H1 (cell line): ENCODE measurements at regions not wholly inside any gene's neighbourhood (a gene's known extent, or its start where the extent isn't known, plus 50 kb on each side); places are given as distances from the start of the nearest gene placed in this dataset.

ENCODE experiments used
- CTCF ChIA-PET: fragments of 300-600 bp; sonication (Branson Sonifier 250); formaldehyde crosslinking; loops from one replicate; lab custom pipeline; 2021; ENCODE audit not compliant: partially characterized antibody; lab: Charles Lee
- POLR2A ChIA-PET: fragments of 300-600 bp; sonication (Branson Sonifier 250); formaldehyde crosslinking; loops from one replicate; lab custom pipeline; 2021; ENCODE audit warnings: inconsistent platforms; ENCODE audit not compliant: partially characterized antibody; lab: Charles Lee
- DNase-seq, 2 experiments: peaks; one replicate each; pipeline versions ENCODE4 v3.0.0 to v3.0.0-alpha.2; 2010 to 2022; ENCODE audit warnings: low spot score in 2 of 2, low read depth in 1 of 2, mixed read lengths in 1 of 2
- FAIRE-seq: peaks from 2 replicates; lab custom pipeline; 2011; peaks lifted over from hg19 to GRCh38; lab: Jason Lieb, UNC
- H2AFZ ChIP-seq: 2 replicates; pipeline ENCODE4 v1.8.1; 2012; ENCODE audit warnings: low read length, inconsistent platforms
- H2AK5ac ChIP-seq: 2 replicates; pipeline ENCODE4 v1.6.1; 2013; ENCODE audit warnings: low read depth, low read length
- H2BK120ac ChIP-seq: replicated peaks from 2 replicates; pipeline ENCODE3; 2013; ENCODE audit warnings: low read depth, low read length, inconsistent platforms
- H2BK12ac ChIP-seq: 2 replicates; pipeline ENCODE4 v1.6.1; 2013; ENCODE audit warnings: low read depth, low read length
- H2BK15ac ChIP-seq: 2 replicates; pipeline ENCODE4 v1.6.1; 2013; ENCODE audit warnings: low read length
- H2BK20ac ChIP-seq: 2 replicates; pipeline ENCODE4 v1.6.1; 2013; ENCODE audit warnings: low read length
- H2BK5ac ChIP-seq: 2 replicates; pipeline ENCODE4 v1.6.1; 2013; ENCODE audit warnings: low read depth, low read length
- H3K14ac ChIP-seq: 2 replicates; pipeline ENCODE4 v1.6.1; 2013; ENCODE audit warnings: inconsistent platforms; ENCODE audit not compliant: insufficient read length
- H3K18ac ChIP-seq: 2 replicates; pipeline ENCODE4 v1.6.1; 2013; ENCODE audit warnings: low read length; ENCODE audit errors: extremely low read depth
- H3K23ac ChIP-seq: 2 replicates; pipeline ENCODE4 v1.6.1; 2013; ENCODE audit warnings: inconsistent platforms; ENCODE audit not compliant: insufficient read length
- H3K23me2 ChIP-seq: 2 replicates; pipeline ENCODE4 v1.6.1; 2013; ENCODE audit warnings: low read depth, low read length
- H3K27ac ChIP-seq: 2 replicates; pipeline ENCODE4 v1.6.1; 2011; ENCODE audit warnings: low read depth, low read length, inconsistent platforms
- H3K27me3 ChIP-seq, 4 experiments: replicated peaks in 1 of 4; 1 replicate in 1 of 4; 2 replicates in 3 of 4; pipeline versions ENCODE4 v1.6.1 to v1.8.1; 2011 to 2013; ENCODE audit warnings: low read length in 3 of 4, mild to moderate bottlenecking in 3 of 4, inconsistent platforms in 2 of 4, mixed read lengths in 2 of 4, moderate library complexity in 1 of 4; ENCODE audit not compliant: control insufficient read depth in 3 of 4, insufficient read depth in 3 of 4; ENCODE audit errors: extremely low read depth in 1 of 4
- H3K36me3 ChIP-seq, 4 experiments: 2 replicates each; pipeline versions ENCODE4 v1.6.1 to v1.8.1; 2011 to 2013; ENCODE audit warnings: mild to moderate bottlenecking in 4 of 4, low read length in 3 of 4, moderate library complexity in 2 of 4, control low read depth in 1 of 4, inconsistent platforms in 1 of 4; ENCODE audit not compliant: insufficient read depth in 4 of 4, control insufficient read depth in 2 of 4
- H3K4ac ChIP-seq: replicated peaks from 2 replicates; pipeline ENCODE3; 2013; ENCODE audit warnings: low read length, low read depth, mixed read lengths, inconsistent platforms; ENCODE audit not compliant: insufficient read length
- H3K4me1 ChIP-seq, 4 experiments: replicated peaks in 1 of 4; 1 replicate in 1 of 4; 2 replicates in 3 of 4; pipeline versions ENCODE4 v1.6.1 to v1.8.1; 2011 to 2013; ENCODE audit warnings: low read length in 3 of 4, inconsistent platforms in 2 of 4, mixed read lengths in 1 of 4; ENCODE audit not compliant: insufficient read depth in 4 of 4, control insufficient read depth in 3 of 4
- H3K4me2 ChIP-seq, 2 experiments: 2 replicates each; pipeline versions ENCODE4 v1.6.1 to v1.8.1; 2011 to 2013; ENCODE audit warnings: low read depth in 2 of 2, low read length in 2 of 2, control low read depth in 1 of 2, inconsistent platforms in 1 of 2, mild to moderate bottlenecking in 1 of 2; ENCODE audit not compliant: insufficient read depth in 1 of 2
- H3K4me3 ChIP-seq, 4 experiments: fragments of 200-600, 300-600 bp in 1 of 4; sonication (generic), shearing (Covaris generic), sonication (Bioruptor Twin) in 1 of 4; 2 replicates each; pipeline versions ENCODE4 v1.5.1 to v1.8.1; 2011 to 2016; ENCODE audit warnings: low read length in 4 of 4, low read depth in 3 of 4, control low read depth in 2 of 4, inconsistent platforms in 2 of 4, mild to moderate bottlenecking in 2 of 4, mixed read lengths in 1 of 4, moderate library complexity in 1 of 4; ENCODE audit not compliant: insufficient read depth in 2 of 4; ENCODE audit errors: extremely low read depth in 1 of 4
- H3K56ac ChIP-seq: replicated peaks from 2 replicates; pipeline ENCODE3; 2013; ENCODE audit warnings: low read depth, mild to moderate bottlenecking, mixed read lengths, low read length, inconsistent platforms; ENCODE audit not compliant: insufficient read length
- H3K79me1 ChIP-seq: 2 replicates; pipeline ENCODE4 v1.6.1; 2013; ENCODE audit warnings: low read depth, low read length, control low read depth
- H3K79me2 ChIP-seq, 2 experiments: 2 replicates each; pipeline versions ENCODE4 v1.6.1 to v1.8.1; 2012 to 2013; ENCODE audit warnings: low read length in 2 of 2, mild to moderate bottlenecking in 2 of 2, inconsistent platforms in 1 of 2; ENCODE audit not compliant: insufficient read depth in 2 of 2, control insufficient read depth in 1 of 2
- H3K9ac ChIP-seq, 4 experiments: replicated peaks in 1 of 4; 1 replicate in 1 of 4; 2 replicates in 3 of 4; pipeline versions ENCODE4 v1.6.1 to v1.8.1; 2011 to 2013; ENCODE audit warnings: low read depth in 3 of 4, low read length in 3 of 4, control low read depth in 2 of 4, mild to moderate bottlenecking in 2 of 4, moderate library complexity in 2 of 4, inconsistent platforms in 1 of 4; ENCODE audit errors: extremely low read depth in 1 of 4
- H3K9me3 ChIP-seq, 2 experiments: 2 replicates each; pipeline versions ENCODE4 v1.6.1 to v1.8.1; 2012 to 2013; ENCODE audit warnings: mild to moderate bottlenecking in 2 of 2, moderate library complexity in 2 of 2, control low read depth in 1 of 2, inconsistent platforms in 1 of 2, low read depth in 1 of 2, low read length in 1 of 2, mixed read lengths in 1 of 2; ENCODE audit not compliant: insufficient read depth in 2 of 2
- H4K20me1 ChIP-seq, 2 experiments: replicated peaks in 1 of 2; 2 replicates each; pipeline versions ENCODE3 to v1.8.1; 2011 to 2013; ENCODE audit warnings: inconsistent platforms in 2 of 2, low read length in 2 of 2, mild to moderate bottlenecking in 1 of 2; ENCODE audit not compliant: insufficient read depth in 2 of 2, control insufficient read depth in 1 of 2
- H4K5ac ChIP-seq: 2 replicates; pipeline ENCODE4 v1.6.1; 2013; ENCODE audit warnings: low read length, low read depth, mixed read lengths, inconsistent platforms; ENCODE audit not compliant: insufficient read length
- H4K8ac ChIP-seq: 2 replicates; pipeline ENCODE4 v1.8.0; 2013; ENCODE audit warnings: mild to moderate bottlenecking, moderate library complexity, low read length, inconsistent platforms; ENCODE audit not compliant: insufficient read depth; ENCODE audit errors: extremely low read depth
- H4K91ac ChIP-seq: replicated peaks from 2 replicates; pipeline ENCODE3; 2013; ENCODE audit warnings: low read length, mixed read lengths, inconsistent platforms; ENCODE audit not compliant: insufficient read length
- JUND ChIP-seq: IDR thresholded peaks from 2 replicates; pipeline ENCODE4 v1.6.1; 2011; ENCODE audit warnings: mild to moderate bottlenecking, improper control_type of control experiment, low read length
- NRF1 ChIP-seq: IDR thresholded peaks from 2 replicates; pipeline ENCODE4 v1.6.1; 2011; ENCODE audit warnings: mild to moderate bottlenecking, low read depth, low read length, improper control_type of control experiment
- PHF8 ChIP-seq: fragments of 200-600 bp; sonication (generic); conservative IDR thresholded peaks from 2 replicates; pipeline ENCODE4 v1.7.1; 2012; ENCODE audit warnings: low read depth, mild to moderate bottlenecking, inconsistent platforms, low read length, moderate library complexity
- POU5F1 ChIP-seq: IDR thresholded peaks from 2 replicates; pipeline ENCODE4 v1.6.1; 2011; ENCODE audit warnings: low read depth, mild to moderate bottlenecking, low read length, moderate library complexity
- RFX5 ChIP-seq: IDR thresholded peaks from 2 replicates; pipeline ENCODE4 v1.6.1; 2011; ENCODE audit warnings: low read depth, low read length, improper control_type of control experiment, borderline replicate concordance
- SIRT6 ChIP-seq: IDR thresholded peaks from one replicate; pipeline ENCODE4 v1.7.1; 2012; ENCODE audit warnings: low read length, inconsistent platforms
- SP2 ChIP-seq: IDR thresholded peaks from 2 replicates; pipeline ENCODE4 v1.6.1; 2012; ENCODE audit warnings: mild to moderate bottlenecking, low read length, inconsistent platforms
- TAF1 ChIP-seq: IDR thresholded peaks from 2 replicates; pipeline ENCODE4 v1.6.1; 2011; ENCODE audit warnings: mild to moderate bottlenecking, low read depth, low read length
- WGBS, 2 experiments: shearing (Covaris generic) in 1 of 2; methylation state at CpG; one replicate each; pipeline versions ENCODE4 v1.1.6 to v1.1.7; 2013 to 2015; ENCODE audit warnings: low lambda C conversion rate in 2 of 2, mixed read lengths in 2 of 2, inconsistent platforms in 1 of 2, low coverage in 1 of 2, missing lambda C conversion rate in 1 of 2; ENCODE audit not compliant: insufficient replicate concordance in 2 of 2, insufficient coverage in 1 of 2, insufficient read length in 1 of 2; ENCODE audit errors: extremely low coverage in 1 of 2, missing lambda C conversion rate in 1 of 2; 5-methylcytosine and 5-hydroxymethylcytosine counted together
- TF ChIP-seq, protein P1 (sequence below): IDR thresholded peaks from 2 replicates; pipeline ENCODE4 v1.6.1; 2011; ENCODE audit warnings: low read length, improper control_type of control experiment
- TF ChIP-seq, protein P2 (sequence below): IDR thresholded peaks from 2 replicates; pipeline ENCODE4 v1.6.1; 2012; ENCODE audit warnings: low read length, inconsistent platforms

DNA sequence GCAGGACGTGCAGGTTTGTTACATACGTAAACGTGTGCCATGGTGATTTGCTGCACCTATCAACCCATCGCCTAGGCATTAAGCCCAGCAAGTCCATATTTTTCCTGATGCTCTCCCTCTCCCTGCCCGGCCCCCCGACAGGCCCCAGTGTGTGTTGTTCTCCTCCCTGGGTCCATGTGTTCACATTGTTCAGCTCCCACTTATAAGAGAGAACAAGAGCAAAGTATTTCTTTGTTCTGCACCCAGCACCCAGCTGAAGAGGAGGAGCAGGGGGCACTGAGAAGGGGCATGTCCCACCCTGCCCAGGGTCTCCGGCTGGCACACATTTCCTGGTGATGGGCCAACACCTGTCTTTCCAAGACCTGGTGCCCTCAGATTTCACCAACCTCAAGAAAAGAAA lies 251.1 kb upstream of the ARID1B start:
- Histone ChIP-seq H2BK15ac (no peak overlapping the region), H3K36me3 (no peaks in the 10 kb centered on the region), H3K79me2 (no peaks in the 10 kb centered on the region), H2BK120ac (no peak overlapping the region), H3K4me2 (no peak overlapping the region), H2BK20ac (no peak overlapping the region), H3K14ac (no peak overlapping the region), H3K18ac (no peak overlapping the region), H3K27me3 (no peaks in the 10 kb centered on the region), H4K91ac (no peak overlapping the region), H4K20me1 (no peaks in the 10 kb centered on the region), H3K4me3 (no peak overlapping the region), H3K56ac (no peak overlapping the region), H2BK5ac (no peak overlapping the region), H2AK5ac (no peak overlapping the region), H4K5ac (no peak overlapping the region), H3K23me2 (no peaks in the 10 kb centered on the region), H3K27ac (no peak overlapping the region), H3K4me1 (no peaks in the 10 kb centered on the region), H3K9me3 (no peaks in the 10 kb centered on the region), H3K79me1 (no peaks in the 10 kb centered on the region), H2BK12ac (no peak overlapping the region), H4K8ac (no peak overlapping the region), H2AFZ (no peak overlapping the region), H3K9ac (no peak overlapping the region), H3K23ac (no peak overlapping the region), H3K4ac (no peak overlapping the region)
- FAIRE-seq, result no peak
- ChIA-PET POLR2A (no interaction called here), CTCF (no interaction called here)
- DNase-seq, result no peak
- 87% methylated on average over 7 of the region's 7 CpGs; no CpG with 5 or more reads in 1 of the 2 experiments for WGBS, 2 experiments
- TF ChIP-seq SP2 (no peak), JUND (no peak), PHF8 (no peak), SIRT6 (no peak), RFX5 (no peak), NRF1 (no peak), TAF1 (no peak), POU5F1 (no peak)
- TF ChIP-seq, protein P1, sequence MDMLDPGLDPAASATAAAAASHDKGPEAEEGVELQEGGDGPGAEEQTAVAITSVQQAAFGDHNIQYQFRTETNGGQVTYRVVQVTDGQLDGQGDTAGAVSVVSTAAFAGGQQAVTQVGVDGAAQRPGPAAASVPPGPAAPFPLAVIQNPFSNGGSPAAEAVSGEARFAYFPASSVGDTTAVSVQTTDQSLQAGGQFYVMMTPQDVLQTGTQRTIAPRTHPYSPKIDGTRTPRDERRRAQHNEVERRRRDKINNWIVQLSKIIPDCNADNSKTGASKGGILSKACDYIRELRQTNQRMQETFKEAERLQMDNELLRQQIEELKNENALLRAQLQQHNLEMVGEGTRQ, result no peak
- TF ChIP-seq, protein P2, sequence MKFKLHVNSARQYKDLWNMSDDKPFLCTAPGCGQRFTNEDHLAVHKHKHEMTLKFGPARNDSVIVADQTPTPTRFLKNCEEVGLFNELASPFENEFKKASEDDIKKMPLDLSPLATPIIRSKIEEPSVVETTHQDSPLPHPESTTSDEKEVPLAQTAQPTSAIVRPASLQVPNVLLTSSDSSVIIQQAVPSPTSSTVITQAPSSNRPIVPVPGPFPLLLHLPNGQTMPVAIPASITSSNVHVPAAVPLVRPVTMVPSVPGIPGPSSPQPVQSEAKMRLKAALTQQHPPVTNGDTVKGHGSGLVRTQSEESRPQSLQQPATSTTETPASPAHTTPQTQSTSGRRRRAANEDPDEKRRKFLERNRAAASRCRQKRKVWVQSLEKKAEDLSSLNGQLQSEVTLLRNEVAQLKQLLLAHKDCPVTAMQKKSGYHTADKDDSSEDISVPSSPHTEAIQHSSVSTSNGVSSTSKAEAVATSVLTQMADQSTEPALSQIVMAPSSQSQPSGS, result no peak
